TTC549 (cell line): ENCODE measurements at regions not wholly inside any gene's neighbourhood (a gene's known extent, or its start where the extent isn't known, plus 50 kb on each side); places are given as distances from the start of the nearest gene placed in this dataset.

Experiments used
- FAIRE-seq: peaks from 2 replicates; lab custom pipeline; 2012; peaks lifted over from hg19 to GRCh38; lab: Jason Lieb, UNC

- peak; percentile 72 for FAIRE-seq
Measured at GRCh38 chr9:36728651-36729520, 156.2 kb downstream of the MELK start.

GRCh38 chr9:36729906-36730305 is 157.2 kb downstream of the MELK start:
- no peak for FAIRE-seq

GRCh38 chr9:36730414-36730813 is 157.7 kb downstream of the MELK start:
- no peak for FAIRE-seq

GRCh38 chr9:36731068-36731956 is 158.6 kb downstream of the MELK start:
- no peak for FAIRE-seq

- no peak for FAIRE-seq
Measured at GRCh38 chr9:36734737-36735136, 162.0 kb downstream of the MELK start.

- no peak for FAIRE-seq
Measured at GRCh38 chr9:36736648-36737047, 164.0 kb downstream of the MELK start.

- no peak for FAIRE-seq
Measured at GRCh38 chr9:36738318-36738976, 165.8 kb downstream of the MELK start.

- FAIRE-seq: no peak
Measured at GRCh38 chr9:36739373-36740116, 166.8 kb downstream of the MELK start.

GRCh38 chr9:36742264-36742663 is 169.6 kb downstream of the MELK start:
- no peak for FAIRE-seq

GRCh38 chr9:36744678-36745077 is 172.0 kb downstream of the MELK start:
- no peak for FAIRE-seq

GRCh38 chr9:36745977-36746376 is 173.3 kb downstream of the MELK start:
- no peak for FAIRE-seq

- FAIRE-seq: no peak
Measured at GRCh38 chr9:36746415-36746814, 173.7 kb downstream of the MELK start.

GRCh38 chr9:36748322-36748899 is 175.7 kb downstream of the MELK start:
- FAIRE-seq: no peak

- no peak for FAIRE-seq
Measured at GRCh38 chr9:36749461-36749860, 176.8 kb downstream of the MELK start.

GRCh38 chr9:36750630-36751029 is 177.9 kb downstream of the MELK start:
- FAIRE-seq: no peak

GRCh38 chr9:36755019-36755418 is 182.3 kb downstream of the MELK start:
- no peak for FAIRE-seq

- no peak for FAIRE-seq
Measured at GRCh38 chr9:36759141-36759540, 186.4 kb downstream of the MELK start.

GRCh38 chr9:36759976-36760375 is 187.3 kb downstream of the MELK start:
- no peak for FAIRE-seq

- no peak for FAIRE-seq
Measured at GRCh38 chr9:36760667-36761420, 188.1 kb downstream of the MELK start.

- FAIRE-seq: no peak
Measured at GRCh38 chr9:36762958-36763357, 190.3 kb downstream of the MELK start.

GRCh38 chr9:36763778-36764177 is 191.1 kb downstream of the MELK start:
- FAIRE-seq: no peak
